Small intestine (tissue), 7 donors: ENCODE measurements at regions not wholly inside any gene's neighbourhood (a gene's known extent, or its start where the extent isn't known, plus 50 kb on each side); places are given as distances from the start of the nearest gene placed in this dataset.
"Not testable (repeated sequence)": the region's sequence is repeated elsewhere in the genome, so short reads cannot be mapped to it uniquely, and the experiment has no call there.

Experiments used
- DNase-seq, 2 donors: peaks; one replicate each; pipeline versions ENCODE4 v3.0.0 to v3.0.0-alpha.2; 2013
- FAIRE-seq: peaks from 2 replicates; lab custom pipeline; 2012; peaks lifted over from hg19 to GRCh38; lab: Jason Lieb, UNC
- H3K27ac ChIP-seq, 3 donors: one replicate each; pipeline ENCODE4 v1.5.1; 2013; ENCODE audit warnings: low read length in 2 of 3, mild to moderate bottlenecking in 2 of 3, control low read depth in 1 of 3, inconsistent platforms in 1 of 3, low read depth in 1 of 3, moderate library complexity in 1 of 3
- H3K27me3 ChIP-seq, 3 donors: one replicate each; pipeline ENCODE4 v1.6.1; 2013; ENCODE audit warnings: low read length in 3 of 3, inconsistent platforms in 1 of 3; ENCODE audit not compliant: control insufficient read depth in 3 of 3, insufficient read depth in 3 of 3
- H3K36me3 ChIP-seq, 3 donors: one replicate each; pipeline ENCODE4 v1.6.1; 2013; ENCODE audit warnings: low read length in 3 of 3, inconsistent platforms in 1 of 3, low read depth in 1 of 3, mild to moderate bottlenecking in 1 of 3, moderate library complexity in 1 of 3; ENCODE audit not compliant: control insufficient read depth in 3 of 3, insufficient read depth in 2 of 3
- H3K4me1 ChIP-seq, 3 donors: one replicate each; pipeline ENCODE4 v1.6.1; 2013; ENCODE audit warnings: low read length in 2 of 3, inconsistent platforms in 1 of 3, low read depth in 1 of 3, mild to moderate bottlenecking in 1 of 3, moderate library complexity in 1 of 3; ENCODE audit not compliant: control insufficient read depth in 3 of 3, insufficient read depth in 2 of 3
- H3K4me3 ChIP-seq, 3 donors: one replicate each; pipeline ENCODE4 v1.5.1; 2013; ENCODE audit warnings: low read length in 3 of 3, control low read depth in 1 of 3, inconsistent platforms in 1 of 3, low read depth in 1 of 3, mild to moderate bottlenecking in 1 of 3, moderate library complexity in 1 of 3
- H3K9me3 ChIP-seq, 2 donors: one replicate each; pipeline ENCODE4 v1.6.1; 2013; ENCODE audit warnings: low read depth in 1 of 2, low read length in 1 of 2; ENCODE audit not compliant: control insufficient read depth in 2 of 2, insufficient read depth in 1 of 2
- WGBS, 3 donors: extraction: QIAGEN DNeasy Blood & Tissue Kit; methylation state at CpG; one replicate each; pipeline ENCODE4 v1.1.7; 2013; 5-methylcytosine and 5-hydroxymethylcytosine counted together
- donor health status: healthy with polysubstance abuse.
- donor health status: control.
- donor health status: control.
- donor health status: Bipolar disorder and iron deficiency.
- donor health status: healthy.

GRCh38 chr11:37449146-37449545, 851.1 kb upstream of the RAG2 start:
- no peak for FAIRE-seq
- no peak overlapping the region for H3K4me3 ChIP-seq

GRCh38 chr11:37442576-37442975, 844.5 kb upstream of the RAG2 start:
- H3K27ac ChIP-seq = no peak overlapping the region
- no peak for FAIRE-seq
- no peaks in the 10 kb centered on the region for H3K27me3 ChIP-seq

More at GRCh38 chr11:37449146-37449545, 851.1 kb upstream of the RAG2 start:
- peak; percentile 56 to 66 for DNase-seq
- H3K9me3 ChIP-seq = no peaks in the 10 kb centered on the region
- 16 to 34% (median 25%) methylated on average over 3 of the region's 3 CpGs for WGBS, 3 donors
- no peak overlapping the region for H3K27ac ChIP-seq
- H3K4me1 ChIP-seq = peaks cover 0 to 26% (median 1%) of the 10 kb centered on the region in 3 donors
- no peaks in the 10 kb centered on the region for H3K36me3 ChIP-seq
- no peaks in the 10 kb centered on the region for H3K27me3 ChIP-seq

DNA sequence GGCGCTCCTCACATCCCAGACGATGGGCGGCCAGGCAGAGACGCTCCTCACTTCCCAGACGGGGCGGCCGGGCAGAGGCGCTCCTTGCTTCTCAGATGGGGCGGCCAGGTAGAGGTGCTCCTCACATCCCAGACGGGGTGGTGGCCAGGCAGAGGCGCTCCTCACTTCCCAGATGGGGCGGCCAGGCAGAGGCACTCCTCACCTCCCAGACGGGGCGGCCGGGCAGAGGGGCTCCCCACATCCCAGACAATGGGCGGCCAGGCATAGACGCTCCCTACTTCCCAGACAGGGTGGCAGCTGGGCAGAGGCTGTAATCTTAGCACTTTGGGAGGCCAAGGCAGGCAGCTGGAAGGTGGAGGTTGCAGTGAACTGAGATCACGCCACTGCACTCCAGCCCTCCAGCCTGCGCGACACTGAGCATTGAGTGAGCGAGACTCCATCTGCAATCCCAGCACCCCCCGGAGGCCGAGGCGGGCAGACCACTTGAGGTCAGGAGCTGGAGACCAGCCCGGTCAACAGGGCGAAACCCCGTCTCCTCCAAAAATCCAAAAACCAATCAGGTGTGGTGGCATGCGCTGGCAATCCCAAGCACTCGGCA, 833.7 kb upstream of the RAG2 start:
- 92 to 94% (median 93%) methylated on average over 28 to 29 of the region's 29 CpGs for WGBS, 3 donors
- not testable (repeated sequence) for H3K27ac ChIP-seq, H3K36me3 ChIP-seq, H3K4me3 ChIP-seq, FAIRE-seq, DNase-seq, H3K27me3 ChIP-seq, H3K4me1 ChIP-seq
- H3K9me3 ChIP-seq = peaks cover 2 to 16% of the 10 kb centered on the region in 2 donors

More at GRCh38 chr11:37442576-37442975, 844.5 kb upstream of the RAG2 start:
- H3K4me1 ChIP-seq = no peaks in the 10 kb centered on the region
- DNase-seq = no peak
- H3K36me3 ChIP-seq = no peaks in the 10 kb centered on the region
- 48 to 67% (median 65%) methylated on average over 1 of the region's 1 CpG for WGBS, 3 donors
- H3K4me3 ChIP-seq = no peak overlapping the region
- no peaks in the 10 kb centered on the region for H3K9me3 ChIP-seq

DNA sequence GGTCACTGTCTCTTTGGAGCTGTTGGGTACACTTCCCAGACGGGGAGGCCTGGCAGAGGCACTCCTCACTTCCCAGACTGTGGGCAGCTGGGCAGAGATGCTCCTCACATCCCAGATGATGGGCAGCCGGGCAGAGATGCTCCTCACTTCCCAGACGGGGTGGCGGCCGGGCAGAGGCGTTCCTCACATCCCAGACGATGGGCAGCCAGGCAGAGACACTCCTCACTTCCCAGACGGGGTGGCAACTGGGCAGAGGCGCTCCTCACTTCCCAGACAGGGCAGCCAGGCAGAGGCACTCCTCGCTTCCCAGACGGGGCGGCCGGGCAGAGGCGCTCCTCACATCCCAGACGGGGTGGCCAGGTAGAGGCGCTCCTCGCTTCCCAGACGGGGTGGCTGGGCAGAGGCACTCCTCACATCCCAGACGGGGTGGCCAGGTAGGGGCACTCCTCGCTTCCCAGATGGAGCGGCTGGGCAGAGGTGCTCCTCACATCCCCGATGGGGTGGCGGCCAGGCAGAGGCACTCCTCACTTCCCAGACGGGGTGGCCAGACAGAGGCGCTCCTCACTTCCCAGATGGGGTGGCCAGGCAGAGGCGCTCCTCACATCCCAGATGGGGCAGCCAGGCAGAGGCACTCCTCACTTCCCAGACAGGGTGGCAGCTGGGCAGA, 833.1 kb upstream of the RAG2 start:
- 88 to 91% (median 89%) methylated on average over 25 to 26 of the region's 26 CpGs for WGBS, 3 donors
- H3K27me3 ChIP-seq, FAIRE-seq, H3K4me3 ChIP-seq, H3K36me3 ChIP-seq, H3K27ac ChIP-seq, H3K4me1 ChIP-seq, DNase-seq: not testable (repeated sequence)
- H3K9me3 ChIP-seq = peaks cover 2 to 16% of the 10 kb centered on the region in 2 donors

GRCh38 chr11:37422511-37422910, 824.5 kb upstream of the RAG2 start:
- H3K27me3 ChIP-seq = no peaks in the 10 kb centered on the region
- H3K4me1 ChIP-seq = no peaks in the 10 kb centered on the region
- FAIRE-seq (peak; percentile 10), DNase-seq (no peak)
- no peak overlapping the region for H3K4me3 ChIP-seq
- no peaks in the 10 kb centered on the region for H3K36me3 ChIP-seq
- H3K9me3 ChIP-seq = peaks cover 0 to 9% of the 10 kb centered on the region in 2 donors
- H3K27ac ChIP-seq = no peak overlapping the region

DNA sequence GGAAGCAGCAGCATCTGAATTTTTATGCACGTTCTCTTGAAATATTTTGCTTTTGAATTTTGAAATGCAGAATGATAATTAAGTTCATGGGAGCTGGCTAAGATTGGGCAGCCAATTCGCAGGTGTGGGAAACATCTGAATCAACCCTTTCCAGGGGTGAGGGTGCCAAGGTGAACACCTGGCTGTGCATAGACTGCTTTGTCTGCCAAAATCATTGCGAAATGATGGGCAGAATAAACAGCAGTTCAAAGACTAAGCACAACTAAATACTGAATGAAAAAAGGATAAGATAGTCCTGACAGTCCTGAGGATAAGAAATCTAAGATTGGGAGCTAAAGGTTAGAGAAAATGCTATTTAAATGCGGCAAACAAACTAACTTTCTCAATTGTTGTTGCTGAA, 813.3 kb upstream of the RAG2 start:
- Histone ChIP-seq H3K4me1 (no peaks in the 10 kb centered on the region), H3K4me3 (no peak overlapping the region), H3K36me3 (no peaks in the 10 kb centered on the region), H3K27ac (no peak overlapping the region), H3K9me3 (no peaks in the 10 kb centered on the region), H3K27me3 (no peaks in the 10 kb centered on the region)
- FAIRE-seq (no peak), DNase-seq (no peak)
- 16 to 83% (median 29%) methylated on average over 4 of the region's 4 CpGs for WGBS, 3 donors

DNA sequence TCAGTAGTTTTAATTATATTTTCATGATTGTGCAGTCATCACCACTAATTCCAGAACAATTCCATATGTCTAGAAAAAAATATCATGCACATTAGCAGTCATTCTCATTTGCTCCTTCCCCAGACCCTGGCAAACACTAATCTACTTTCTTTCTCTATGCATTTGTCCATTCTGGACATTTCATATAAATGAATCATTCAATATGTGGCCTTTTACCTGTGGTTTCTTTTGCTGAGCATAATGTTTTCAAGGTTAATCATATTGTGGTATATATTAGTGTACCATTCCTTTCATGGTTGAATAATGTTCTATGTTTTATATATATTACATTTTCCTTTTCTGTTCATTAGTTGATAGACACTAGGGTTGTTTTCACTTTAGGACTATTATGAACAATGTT, 811.1 kb upstream of the RAG2 start:
- Histone ChIP-seq H3K4me1 (no peaks in the 10 kb centered on the region), H3K9me3 (no peaks in the 10 kb centered on the region), H3K27me3 (no peaks in the 10 kb centered on the region), H3K4me3 (no peak overlapping the region), H3K27ac (no peak overlapping the region), H3K36me3 (no peaks in the 10 kb centered on the region)
- FAIRE-seq (no peak), DNase-seq (no peak)

GRCh38 chr11:37407461-37407860, 809.4 kb upstream of the RAG2 start:
- 67 to 85% (median 74%) methylated on average over 2 of the region's 2 CpGs for WGBS, 3 donors

More at GRCh38 chr11:37407461-37407860, 809.4 kb upstream of the RAG2 start:
- Histone ChIP-seq H3K9me3 (peaks cover 0 to 2% of the 10 kb centered on the region in 2 donors), H3K27ac (no peak overlapping the region), H3K4me3 (no peak overlapping the region), H3K4me1 (no peaks in the 10 kb centered on the region), H3K36me3 (no peaks in the 10 kb centered on the region), H3K27me3 (no peaks in the 10 kb centered on the region)
- DNase-seq = no peak
- no peak for FAIRE-seq
